C4-2B (cell line): ENCODE measurements at regions not wholly inside any gene's neighbourhood (a gene's known extent, or its start where the extent isn't known, plus 50 kb on each side); places are given as distances from the start of the nearest gene placed in this dataset.

ENCODE experiments used
- ZFX ChIP-seq: fragments of 450-650 bp; IDR thresholded peaks from 2 replicates; pipeline ENCODE4 v1.6.1; 2017
- TF ChIP-seq, protein P1 (sequence below): fragments of 450-650 bp; conservative IDR thresholded peaks from 2 replicates; pipeline ENCODE4 v1.5.1; 2017; ENCODE audit warnings: mild to moderate bottlenecking

DNA sequence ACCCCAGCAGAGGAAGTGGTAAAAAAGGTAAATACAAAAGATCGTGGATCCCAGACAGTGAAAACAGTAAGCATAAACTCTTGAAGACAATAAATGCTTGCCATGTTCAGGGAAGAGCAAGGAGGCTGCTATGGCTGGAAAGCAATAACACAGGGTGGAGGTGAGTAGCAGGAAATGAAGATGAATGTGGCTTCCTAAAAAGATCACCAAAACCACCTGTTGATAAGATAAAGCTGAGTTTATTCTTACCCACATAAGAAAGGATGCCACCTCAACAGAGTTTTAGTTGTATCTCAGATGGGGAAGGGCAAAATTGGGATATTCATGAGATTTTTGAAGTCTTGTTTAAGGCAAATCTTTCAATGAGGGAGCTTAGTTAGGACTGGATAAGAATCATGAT is 273.3 kb downstream of the MSX2 start:
- TF ChIP-seq, protein P1, sequence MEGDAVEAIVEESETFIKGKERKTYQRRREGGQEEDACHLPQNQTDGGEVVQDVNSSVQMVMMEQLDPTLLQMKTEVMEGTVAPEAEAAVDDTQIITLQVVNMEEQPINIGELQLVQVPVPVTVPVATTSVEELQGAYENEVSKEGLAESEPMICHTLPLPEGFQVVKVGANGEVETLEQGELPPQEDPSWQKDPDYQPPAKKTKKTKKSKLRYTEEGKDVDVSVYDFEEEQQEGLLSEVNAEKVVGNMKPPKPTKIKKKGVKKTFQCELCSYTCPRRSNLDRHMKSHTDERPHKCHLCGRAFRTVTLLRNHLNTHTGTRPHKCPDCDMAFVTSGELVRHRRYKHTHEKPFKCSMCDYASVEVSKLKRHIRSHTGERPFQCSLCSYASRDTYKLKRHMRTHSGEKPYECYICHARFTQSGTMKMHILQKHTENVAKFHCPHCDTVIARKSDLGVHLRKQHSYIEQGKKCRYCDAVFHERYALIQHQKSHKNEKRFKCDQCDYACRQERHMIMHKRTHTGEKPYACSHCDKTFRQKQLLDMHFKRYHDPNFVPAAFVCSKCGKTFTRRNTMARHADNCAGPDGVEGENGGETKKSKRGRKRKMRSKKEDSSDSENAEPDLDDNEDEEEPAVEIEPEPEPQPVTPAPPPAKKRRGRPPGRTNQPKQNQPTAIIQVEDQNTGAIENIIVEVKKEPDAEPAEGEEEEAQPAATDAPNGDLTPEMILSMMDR = no peak
- no peak for TF ChIP-seq ZFX
